Upper lobe of left lung (tissue), 6 donors: ENCODE measurements at regions not wholly inside any gene's neighbourhood (a gene's known extent, or its start where the extent isn't known, plus 50 kb on each side); places are given as distances from the start of the nearest gene placed in this dataset.

Source experiments
- ATAC-seq, 2 donors: fragments of 200-7000 bp; cut with Tn5 transposase; one replicate each; pipeline ENCODE4 v1.9.1; 2022; ENCODE audit warnings: mild to moderate bottlenecking in 2 of 2, moderate library complexity in 2 of 2; ENCODE audit not compliant: low FRiP score in 2 of 2
- DNase-seq, 2 donors: peaks; one replicate each; pipeline ENCODE4 v3.0.0-alpha.2; 2019 to 2020
- H3K27ac ChIP-seq, 4 donors: fragments of 200-600 bp; sonication (generic); one replicate each; pipeline ENCODE4 v1.5.1; 2016 to 2019
- H3K27me3 ChIP-seq, 4 donors: fragments of 200-600 bp; sonication (generic); one replicate each; pipeline ENCODE4 v1.5.1; 2017 to 2019
- H3K36me3 ChIP-seq, 4 donors: fragments of 200-600 bp; sonication (generic); one replicate each; pipeline ENCODE4 v1.5.1; 2016 to 2019
- H3K4me1 ChIP-seq, 4 donors: fragments of 200-600 bp; sonication (generic); one replicate each; pipeline ENCODE4 v1.5.1; 2018 to 2019
- H3K4me3 ChIP-seq, 4 donors: fragments of 200-600 bp; sonication (generic); one replicate each; pipeline ENCODE4 v1.5.1; 2017 to 2019; ENCODE audit warnings: mild to moderate bottlenecking in 2 of 4, moderate library complexity in 1 of 4
- H3K9me3 ChIP-seq, 4 donors: fragments of 200-600 bp; sonication (generic); one replicate each; pipeline ENCODE4 v1.5.1; 2018 to 2019
- EP300 ChIP-seq, 4 donors: sonication (generic); formaldehyde crosslinking; IDR thresholded peaks; one replicate each; pipeline ENCODE4 v1.5.1; 2017; ENCODE audit warnings: antibody characterized with exemption in 4 of 4, control low read depth in 2 of 4
- POLR2A ChIP-seq, 4 donors: fragments of 450-650 bp; IDR thresholded peaks; one replicate each; pipeline ENCODE4 v1.5.1; 2016 to 2017; ENCODE audit warnings: antibody characterized with exemption in 4 of 4, mild to moderate bottlenecking in 2 of 4
- POLR2AphosphoS5 ChIP-seq, 2 donors: sonication (generic); formaldehyde crosslinking; IDR thresholded peaks; one replicate each; pipeline ENCODE4 v1.5.1; 2017; ENCODE audit warnings: antibody characterized with exemption in 2 of 2
- WGBS, 2 donors: methylation state at CpG; one replicate each; pipeline ENCODE4 v1.1.5; 2017 to 2018; 5-methylcytosine and 5-hydroxymethylcytosine counted together
- TF ChIP-seq, protein P1 (sequence below), 6 experiments: fragments of 450-650 bp in 4 of 6; fragments of 200-600 bp in 2 of 6; sonication (generic) in 2 of 6; IDR thresholded peaks; one replicate each; pipeline ENCODE4 v1.5.1; 2016 to 2019; ENCODE audit warnings: antibody characterized with exemption in 6 of 6
- donor health status: DM: no; HTN: no; CAD: no; lungs with moderate emphysema.
- donor health status: DM: no; HTN: yes; CAD: no; lungs with severe emphysema.

DNA sequence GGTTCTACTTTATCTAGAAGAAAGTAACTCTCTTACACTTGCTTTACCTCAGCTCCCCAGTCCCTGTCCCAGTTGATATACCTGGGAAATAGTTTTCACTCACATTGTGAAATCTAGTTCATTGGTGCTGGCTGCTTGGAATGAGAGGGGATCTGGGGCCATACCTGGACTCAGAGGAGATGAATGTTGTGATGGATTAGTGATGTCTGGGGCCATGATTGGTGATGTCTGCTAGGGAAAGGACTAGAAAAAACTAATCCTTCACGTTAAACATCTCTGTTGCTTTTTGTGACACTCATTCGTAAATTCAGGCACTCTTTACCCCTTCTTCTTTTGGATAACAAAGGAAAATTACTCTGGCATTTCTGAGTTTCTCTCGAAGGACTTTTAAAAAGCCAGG lies 152.4 kb downstream of the RAB11FIP2 start:
- DNase-seq (no peak), ATAC-seq (no peak)
- 63 to 70% methylated on average over 3 of the region's 3 CpGs for WGBS, 2 donors
- Histone ChIP-seq H3K27ac (no peak overlapping the region), H3K36me3 (no peaks in the 10 kb centered on the region), H3K4me1 (no peaks in the 10 kb centered on the region), H3K9me3 (no peaks in the 10 kb centered on the region), H3K4me3 (no peak overlapping the region), H3K27me3 (no peaks in the 10 kb centered on the region)
- TF ChIP-seq, protein P1, sequence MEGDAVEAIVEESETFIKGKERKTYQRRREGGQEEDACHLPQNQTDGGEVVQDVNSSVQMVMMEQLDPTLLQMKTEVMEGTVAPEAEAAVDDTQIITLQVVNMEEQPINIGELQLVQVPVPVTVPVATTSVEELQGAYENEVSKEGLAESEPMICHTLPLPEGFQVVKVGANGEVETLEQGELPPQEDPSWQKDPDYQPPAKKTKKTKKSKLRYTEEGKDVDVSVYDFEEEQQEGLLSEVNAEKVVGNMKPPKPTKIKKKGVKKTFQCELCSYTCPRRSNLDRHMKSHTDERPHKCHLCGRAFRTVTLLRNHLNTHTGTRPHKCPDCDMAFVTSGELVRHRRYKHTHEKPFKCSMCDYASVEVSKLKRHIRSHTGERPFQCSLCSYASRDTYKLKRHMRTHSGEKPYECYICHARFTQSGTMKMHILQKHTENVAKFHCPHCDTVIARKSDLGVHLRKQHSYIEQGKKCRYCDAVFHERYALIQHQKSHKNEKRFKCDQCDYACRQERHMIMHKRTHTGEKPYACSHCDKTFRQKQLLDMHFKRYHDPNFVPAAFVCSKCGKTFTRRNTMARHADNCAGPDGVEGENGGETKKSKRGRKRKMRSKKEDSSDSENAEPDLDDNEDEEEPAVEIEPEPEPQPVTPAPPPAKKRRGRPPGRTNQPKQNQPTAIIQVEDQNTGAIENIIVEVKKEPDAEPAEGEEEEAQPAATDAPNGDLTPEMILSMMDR (IDR thresholded peaks at IDR 0.05) = no peak
- TF ChIP-seq POLR2A (IDR thresholded peaks at IDR 0.05) (no peak), EP300 (IDR thresholded peaks at IDR 0.05) (no peak), POLR2AphosphoS5 (IDR thresholded peaks at IDR 0.05) (no peak)

DNA sequence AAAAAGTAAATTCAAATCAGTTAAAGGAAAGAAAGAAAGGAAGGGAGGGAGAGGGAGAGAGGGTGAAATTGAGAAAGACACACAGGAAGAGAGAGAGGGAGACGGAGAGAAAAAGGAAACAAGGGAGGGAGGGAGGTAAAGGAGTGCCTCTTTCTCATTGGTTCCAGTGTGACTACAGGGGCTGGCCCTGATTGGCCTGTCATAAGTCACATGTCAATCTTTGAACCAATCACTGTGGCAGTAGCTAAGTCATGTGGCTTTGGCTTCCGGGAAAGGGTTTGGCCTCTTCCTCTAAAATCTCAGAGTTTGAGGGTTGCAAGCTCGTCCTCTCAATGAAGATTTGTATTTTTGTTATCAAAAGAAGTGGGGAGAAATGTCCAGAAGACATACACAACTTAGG lies 150.2 kb downstream of the RAB11FIP2 start:
- ATAC-seq = no peak
- WGBS, 2 donors = 66 to 79% methylated on average over 3 of the region's 3 CpGs
- no peaks in the 10 kb centered on the region for H3K36me3 ChIP-seq
- no peak for TF ChIP-seq POLR2AphosphoS5 (IDR thresholded peaks at IDR 0.05)
- no peak for TF ChIP-seq POLR2A (IDR thresholded peaks at IDR 0.05)
- no peaks in the 10 kb centered on the region for H3K4me1 ChIP-seq
- no peak for DNase-seq
- no peaks in the 10 kb centered on the region for H3K27me3 ChIP-seq
- H3K4me3 ChIP-seq = no peak overlapping the region
- H3K9me3 ChIP-seq = no peaks in the 10 kb centered on the region
- H3K27ac ChIP-seq = no peak overlapping the region

DNA sequence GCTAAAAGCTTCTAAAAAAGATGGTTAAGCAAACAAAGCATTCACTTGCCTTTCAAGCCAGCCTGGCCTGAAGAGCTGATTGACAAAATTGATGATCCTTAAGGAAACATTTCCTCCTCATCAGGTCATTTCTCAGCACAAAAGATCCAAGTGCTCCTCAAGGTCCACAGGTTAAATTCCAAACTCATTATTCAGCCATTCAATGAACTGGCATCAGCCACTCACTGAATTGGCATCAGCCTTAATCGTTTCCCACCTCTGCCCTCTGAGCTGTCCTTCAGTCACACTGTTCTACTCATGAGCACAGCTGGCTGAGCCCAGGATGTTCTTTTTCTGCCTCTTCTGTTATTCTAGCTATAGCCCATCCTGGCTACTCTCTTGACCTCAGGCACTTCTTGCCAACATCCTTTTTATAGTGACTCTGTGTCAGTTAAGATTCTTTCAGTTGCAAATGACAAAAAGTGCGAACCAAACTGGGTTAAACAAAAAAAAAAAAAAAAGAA lies 147.5 kb downstream of the RAB11FIP2 start:
- no peak for TF ChIP-seq EP300 (IDR thresholded peaks at IDR 0.05)
- no peak for TF ChIP-seq POLR2A (IDR thresholded peaks at IDR 0.05)
- TF ChIP-seq POLR2AphosphoS5 (IDR thresholded peaks at IDR 0.05) = no peak
- TF ChIP-seq, protein P1 (IDR thresholded peaks at IDR 0.05) = no peak
- no peaks in the 10 kb centered on the region for H3K36me3 ChIP-seq
- H3K27ac ChIP-seq = no peak overlapping the region
- DNase-seq = no peak
- no peaks in the 10 kb centered on the region for H3K9me3 ChIP-seq
- no peaks in the 10 kb centered on the region for H3K4me1 ChIP-seq
- 49 to 60% methylated on average over 2 of the region's 2 CpGs for WGBS, 2 donors
- no peak for ATAC-seq
- H3K27me3 ChIP-seq = no peaks in the 10 kb centered on the region
- no peak overlapping the region for H3K4me3 ChIP-seq

DNA sequence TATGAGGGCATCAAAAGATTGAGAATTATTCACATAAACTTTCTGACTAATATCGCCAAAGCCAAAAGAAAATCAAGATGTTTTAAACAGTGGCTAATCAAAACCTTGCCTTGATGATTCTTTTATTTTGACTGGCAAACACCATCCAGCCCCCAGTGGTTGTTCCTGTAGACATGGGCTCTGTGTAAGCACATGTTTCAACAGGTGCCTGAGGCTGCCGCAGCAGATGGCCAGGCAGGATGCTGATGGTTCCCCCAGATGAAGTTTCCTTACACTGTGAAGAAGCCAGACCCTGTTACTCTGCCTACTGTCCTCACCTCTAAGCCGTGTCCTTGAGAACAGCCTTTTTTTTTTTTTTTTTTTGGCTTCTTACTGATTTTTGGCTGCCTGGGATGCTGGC lies 146.5 kb downstream of the RAB11FIP2 start:
- no peak for DNase-seq
- 79 to 91% methylated on average over 3 of the region's 3 CpGs for WGBS, 2 donors
- Histone ChIP-seq H3K4me1 (no peaks in the 10 kb centered on the region), H3K4me3 (no peak overlapping the region), H3K27ac (no peak overlapping the region), H3K27me3 (no peaks in the 10 kb centered on the region), H3K9me3 (no peaks in the 10 kb centered on the region), H3K36me3 (no peaks in the 10 kb centered on the region)
- no peak for TF ChIP-seq EP300 (IDR thresholded peaks at IDR 0.05)
- no peak for TF ChIP-seq POLR2AphosphoS5 (IDR thresholded peaks at IDR 0.05)
- TF ChIP-seq, protein P1 (IDR thresholded peaks at IDR 0.05) = no peak
- TF ChIP-seq POLR2A (IDR thresholded peaks at IDR 0.05) = no peak
- no peak for ATAC-seq

DNA sequence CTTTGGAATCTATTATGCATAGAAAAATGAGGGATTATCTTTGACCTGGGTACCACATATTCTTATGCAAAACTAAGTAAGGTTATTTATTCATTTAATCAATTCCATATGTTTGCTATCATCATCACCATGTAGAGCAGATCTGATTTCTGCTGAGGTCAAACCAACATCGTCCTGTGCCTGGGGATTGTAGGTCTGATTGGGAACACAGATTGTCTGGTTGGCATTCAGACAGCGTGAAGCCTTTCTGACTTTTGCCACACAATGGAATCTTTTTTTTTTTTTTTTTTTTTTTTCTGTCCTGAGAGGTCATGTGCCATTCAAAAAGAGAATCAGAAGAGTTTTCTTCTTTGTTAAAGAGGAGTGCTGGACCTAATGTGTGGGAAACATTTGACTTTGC lies 142.9 kb downstream of the RAB11FIP2 start:
- no peak overlapping the region for H3K27ac ChIP-seq
- H3K4me3 ChIP-seq = no peak overlapping the region
- ATAC-seq (no peak), DNase-seq (no peak)
- H3K36me3 ChIP-seq = no peaks in the 10 kb centered on the region
- H3K27me3 ChIP-seq = no peaks in the 10 kb centered on the region
- no peaks in the 10 kb centered on the region for H3K9me3 ChIP-seq
- TF ChIP-seq POLR2AphosphoS5 (IDR thresholded peaks at IDR 0.05) (no peak), POLR2A (IDR thresholded peaks at IDR 0.05) (no peak), EP300 (IDR thresholded peaks at IDR 0.05) (no peak)
- TF ChIP-seq, protein P1 (IDR thresholded peaks at IDR 0.05) = no peak
- 74 to 76% methylated on average over 2 of the region's 2 CpGs for WGBS, 2 donors
- no peaks in the 10 kb centered on the region for H3K4me1 ChIP-seq
